Endodermal cell (in vitro differentiated cells): ENCODE measurements at regions not wholly inside any gene's neighbourhood (a gene's known extent, or its start where the extent isn't known, plus 50 kb on each side); places are given as distances from the start of the nearest gene placed in this dataset.

Source experiments
- DNase-seq: peaks from one replicate; pipeline ENCODE4 v3.0.0-alpha.2; 2017
- H3K27ac ChIP-seq: 2 replicates; pipeline ENCODE4 v1.5.1; 2013; ENCODE audit warnings: mild to moderate bottlenecking, low read depth, low read length, moderate library complexity
- H3K27me3 ChIP-seq: 2 replicates; pipeline ENCODE4 v1.6.1; 2013; ENCODE audit warnings: mild to moderate bottlenecking, low read length, moderate library complexity; ENCODE audit not compliant: insufficient read depth, control insufficient read depth, poor library complexity, severe bottlenecking
- H3K36me3 ChIP-seq: 2 replicates; pipeline ENCODE4 v1.7.0; 2013; ENCODE audit warnings: mild to moderate bottlenecking, low read length, moderate library complexity; ENCODE audit not compliant: control insufficient read depth, insufficient read depth
- H3K4me1 ChIP-seq: one replicate; pipeline ENCODE4 v1.7.0; 2013; ENCODE audit warnings: low read length; ENCODE audit not compliant: control insufficient read depth, insufficient read depth
- H3K4me3 ChIP-seq: 2 replicates; pipeline ENCODE4 v1.5.1; 2013; ENCODE audit warnings: mild to moderate bottlenecking, low read length, moderate library complexity
- H3K9ac ChIP-seq: 2 replicates; pipeline ENCODE4 v1.6.1; 2013; ENCODE audit warnings: mild to moderate bottlenecking, low read length, moderate library complexity; ENCODE audit not compliant: poor library complexity, severe bottlenecking; ENCODE audit errors: extremely low read depth
- H3K9me3 ChIP-seq: 2 replicates; pipeline ENCODE4 v1.6.1; 2013; ENCODE audit warnings: mild to moderate bottlenecking, low read length, moderate library complexity; ENCODE audit not compliant: control insufficient read depth
- H3K27ac Mint-ChIP-seq: 2 replicates; pipeline ENCODE4 v1.8.0; 2020; ENCODE audit warnings: mixed read lengths
- H3K27me3 Mint-ChIP-seq: 2 replicates; pipeline ENCODE4 v1.8.0; 2021; ENCODE audit warnings: mild to moderate bottlenecking, mixed read lengths; ENCODE audit not compliant: insufficient read depth
- H3K36me3 Mint-ChIP-seq: 2 replicates; pipeline ENCODE4 v1.8.0; 2020; ENCODE audit warnings: low read depth, mixed read lengths
- H3K4me1 Mint-ChIP-seq: 2 replicates; pipeline ENCODE4 v1.8.0; 2020; ENCODE audit warnings: mixed read lengths
- H3K4me3 Mint-ChIP-seq: 2 replicates; pipeline ENCODE4 v1.8.0; 2020; ENCODE audit warnings: mild to moderate bottlenecking, moderate library complexity, mixed read lengths
- H3K9me3 Mint-ChIP-seq: 2 replicates; pipeline ENCODE4 v1.8.0; 2020; ENCODE audit warnings: mild to moderate bottlenecking, mixed read lengths
- CTCF ChIP-seq: fragments of 200-600 bp; sonication (generic); conservative IDR thresholded peaks from 2 replicates; pipeline ENCODE4 v1.5.0; 2021; ENCODE audit warnings: antibody characterized with exemption, mild to moderate bottlenecking
- WGBS, 2 experiments: methylation state at CpG; one replicate each; pipeline versions ENCODE4 v1.1.5 to v1.1.7; 2013; ENCODE audit warnings: missing lambda C conversion rate in 2 of 2, mixed read lengths in 1 of 2; ENCODE audit not compliant: insufficient coverage in 1 of 2, insufficient read length in 1 of 2; 5-methylcytosine and 5-hydroxymethylcytosine counted together

GRCh38 chr2:74042606-74043005 lies 57.9 kb downstream of the TET3 start:
- Histone ChIP-seq H3K4me3 (peak overlapping the region; percentile 60), H3K4me1 (peaks cover 11% of the 10 kb centered on the region), H3K9me3 (no peaks in the 10 kb centered on the region), H3K9ac (no peak overlapping the region), H3K36me3 (peaks cover 4% of the 10 kb centered on the region), H3K27me3 (no peaks in the 10 kb centered on the region), H3K27ac (no peak overlapping the region)
- no peak for DNase-seq
- Mint-ChIP-seq H3K27me3 (no peaks in the 10 kb centered on the region), H3K36me3 (peaks cover 9% of the 10 kb centered on the region), H3K27ac (peak overlapping the region; percentile 58), H3K4me1 (peaks cover 43% of the 10 kb centered on the region), H3K9me3 (no peaks in the 10 kb centered on the region), H3K4me3 (no peak overlapping the region)
- TF ChIP-seq CTCF: no peak
- 92 to 93% methylated on average over 1 to 2 of the region's 3 CpGs for WGBS, 2 experiments

- Histone ChIP-seq H3K27me3 (no peaks in the 10 kb centered on the region), H3K27ac (no peak overlapping the region), H3K36me3 (peaks cover 12% of the 10 kb centered on the region), H3K4me1 (peaks cover 11% of the 10 kb centered on the region), H3K4me3 (peak overlapping the region; percentile 60), H3K9me3 (no peaks in the 10 kb centered on the region), H3K9ac (no peak overlapping the region)
- no peak for TF ChIP-seq CTCF
- no peaks in the 10 kb centered on the region for H3K9me3 Mint-ChIP-seq
- peak overlapping the region; percentile 14 for H3K4me3 Mint-ChIP-seq
- H3K27ac Mint-ChIP-seq: peak overlapping the region; percentile 58
- H3K4me1 Mint-ChIP-seq: peaks cover 43% of the 10 kb centered on the region
- WGBS, 2 experiments: 88% methylated on average over 4 to 6 of the region's 6 CpGs
- DNase-seq: peak; percentile 76
- no peaks in the 10 kb centered on the region for H3K27me3 Mint-ChIP-seq
- peaks cover 20% of the 10 kb centered on the region for H3K36me3 Mint-ChIP-seq
These were observed 58.9 kb downstream of the TET3 start for GRCh38 chr2:74043345-74044329.

- DNase-seq: no peak
- Histone ChIP-seq H3K4me3 (no peak overlapping the region), H3K4me1 (peaks cover 11% of the 10 kb centered on the region), H3K9me3 (no peaks in the 10 kb centered on the region), H3K9ac (no peak overlapping the region), H3K27ac (no peak overlapping the region), H3K27me3 (no peaks in the 10 kb centered on the region), H3K36me3 (peaks cover 22% of the 10 kb centered on the region)
- TF ChIP-seq CTCF: no peak
- Mint-ChIP-seq H3K4me1 (peaks cover 44% of the 10 kb centered on the region), H3K27ac (no peak overlapping the region), H3K4me3 (no peak overlapping the region), H3K9me3 (no peaks in the 10 kb centered on the region), H3K36me3 (peaks cover 25% of the 10 kb centered on the region), H3K27me3 (no peaks in the 10 kb centered on the region)
- WGBS, 2 experiments: 94% methylated on average over 2 to 3 of the region's 3 CpGs
These were observed 60.3 kb downstream of the TET3 start for GRCh38 chr2:74044999-74045398.
